HG03097 (cell line): ENCODE measurements at regions not wholly inside any gene's neighbourhood (a gene's known extent, or its start where the extent isn't known, plus 50 kb on each side); places are given as distances from the start of the nearest gene placed in this dataset.

Experiments used
- ATAC-seq: cut with Tn5 transposase; IDR thresholded peaks from one replicate; pipeline ENCODE4 v1.9.1; 2021; ENCODE audit not compliant: unreplicated experiment, low FRiP score

- ATAC-seq: no peak
Measured at GRCh38 chr14:96637521-96637920, 135.3 kb downstream of the PAPOLA start.

GRCh38 chr14:96638041-96638855 is 136.1 kb downstream of the PAPOLA start:
- no peak for ATAC-seq

- no peak for ATAC-seq
Measured at GRCh38 chr14:96639550-96639949, 137.4 kb downstream of the PAPOLA start.

- ATAC-seq: no peak
Measured at GRCh38 chr14:96648506-96649326, 146.5 kb downstream of the PAPOLA start.

- no peak for ATAC-seq
Measured at GRCh38 chr14:96649327-96649601, 147.1 kb downstream of the PAPOLA start.

- no peak for ATAC-seq
Measured at GRCh38 chr14:96653597-96653996, 143.6 kb upstream of the VRK1 start.

GRCh38 chr14:96658611-96659010 is 138.6 kb upstream of the VRK1 start:
- ATAC-seq: no peak

- no peak for ATAC-seq
Measured at GRCh38 chr14:96660123-96660522, 137.1 kb upstream of the VRK1 start.

- ATAC-seq: no peak
Measured at GRCh38 chr14:96660667-96661066, 136.5 kb upstream of the VRK1 start.

- ATAC-seq: no peak
Measured at GRCh38 chr14:96661244-96661969, 135.8 kb upstream of the VRK1 start.

- ATAC-seq: no peak
Measured at GRCh38 chr14:96662116-96662970, 134.8 kb upstream of the VRK1 start.

GRCh38 chr14:96663076-96663475 is 134.1 kb upstream of the VRK1 start:
- no peak for ATAC-seq

GRCh38 chr14:96663491-96664067 is 133.6 kb upstream of the VRK1 start:
- ATAC-seq: no peak

- ATAC-seq: no peak
Measured at GRCh38 chr14:96666088-96666487, 131.1 kb upstream of the VRK1 start.

GRCh38 chr14:96670391-96670790 is 126.8 kb upstream of the VRK1 start:
- ATAC-seq: no peak

- ATAC-seq: no peak
Measured at GRCh38 chr14:96671218-96671617, 126.0 kb upstream of the VRK1 start.

GRCh38 chr14:96673706-96674105 is 123.5 kb upstream of the VRK1 start:
- no peak for ATAC-seq

GRCh38 chr14:96674121-96674520 is 123.1 kb upstream of the VRK1 start:
- ATAC-seq: no peak

- ATAC-seq: no peak
Measured at GRCh38 chr14:96676166-96676565, 121.0 kb upstream of the VRK1 start.

- no peak for ATAC-seq
Measured at GRCh38 chr14:96681829-96682228, 115.4 kb upstream of the VRK1 start.
